SU-DHL-6 (cell line): ENCODE measurements at regions not wholly inside any gene's neighbourhood (a gene's known extent, or its start where the extent isn't known, plus 50 kb on each side); places are given as distances from the start of the nearest gene placed in this dataset.

Experiments used
- CTCF ChIP-seq: fragments of 200-600 bp; sonication (generic); IDR thresholded peaks from one replicate; pipeline ENCODE4 v1.5.1; 2017; ENCODE audit warnings: antibody characterized with exemption, mild to moderate bottlenecking, low read length, moderate library complexity; ENCODE audit not compliant: insufficient read depth, poor library complexity, severe bottlenecking
- EZH2phosphoT487 ChIP-seq: fragments of 200-600 bp; sonication (generic), shearing (Covaris generic); conservative IDR thresholded peaks from 2 replicates; pipeline ENCODE4 v1.6.1; 2018; ENCODE audit warnings: mild to moderate bottlenecking, antibody characterized with exemption, low read length, moderate library complexity, mixed read lengths

DNA sequence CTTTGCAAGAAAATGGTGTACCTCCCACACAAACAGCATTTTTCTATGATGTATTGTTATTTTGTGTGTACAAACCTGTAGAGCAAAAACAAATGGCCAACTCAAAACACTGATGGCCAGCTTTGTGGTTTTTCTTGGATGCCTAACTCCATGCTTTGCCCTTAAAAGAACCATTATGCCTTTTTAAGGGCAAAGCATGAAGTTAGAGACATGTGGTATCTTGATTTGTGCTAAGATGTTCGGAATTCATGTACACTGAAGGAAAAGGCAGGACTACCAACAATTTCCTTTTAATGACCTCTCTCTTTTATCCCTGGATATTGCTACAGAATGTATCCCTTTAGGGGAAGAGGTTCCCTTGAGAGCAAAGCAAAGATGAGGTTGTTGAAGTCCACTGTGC is 273.6 kb downstream of the SCG2 start:
- TF ChIP-seq CTCF (no peak), EZH2phosphoT487 (no peak)
